ENCODE measurements at regions not wholly inside any gene's neighbourhood (a gene's known extent, or its start where the extent isn't known, plus 50 kb on each side); places are given as distances from the start of the nearest gene placed in this dataset.

- DNase-seq (no peak), ATAC-seq (no peak)
- Histone ChIP-seq H3K4me1 (no peaks in the 10 kb centered on the region), H3K4me3 (no peak overlapping the region), H3K36me3 (no peaks in the 10 kb centered on the region), H3K9me3 (peaks cover 0 to 8% (median 0%) of the 10 kb centered on the region in 12 donors), H3K27ac (no peak overlapping the region), H3K27me3 (peaks cover 0 to 7% (median 0%) of the 10 kb centered on the region in 9 donors)
- WGBS, 4 donors = 38 to 43% (median 41%) methylated on average over 4 of the region's 4 CpGs
- TF ChIP-seq POLR2A (IDR thresholded peaks at IDR 0.05) (no peak), CTCF (IDR thresholded peaks at IDR 0.05) (no peak)
- intact Hi-C loops (cut with DNase I) = no loop called here
These were observed 541.2 kb upstream of the POU3F3 start for GRCh38 chr2:104312684-104313083.

- DNase-seq (no peak), ATAC-seq (no peak)
- Histone ChIP-seq H3K9me3 (no peaks in the 10 kb centered on the region), H3K4me3 (no peak overlapping the region), H3K27ac (no peak overlapping the region), H3K27me3 (peaks cover 0 to 9% (median 4%) of the 10 kb centered on the region in 9 donors), H3K4me1 (peaks cover 0 to 4% (median 0%) of the 10 kb centered on the region in 12 donors), H3K36me3 (no peaks in the 10 kb centered on the region)
- intact Hi-C loops (cut with DNase I) = no loop called here
- 76 to 81% (median 78%) methylated on average over 6 of the region's 6 CpGs for WGBS, 4 donors
- TF ChIP-seq POLR2A (IDR thresholded peaks at IDR 0.05) = no peak
- no peak for TF ChIP-seq CTCF (IDR thresholded peaks at IDR 0.05)
These were observed 535.8 kb upstream of the POU3F3 start for GRCh38 chr2:104318001-104318665.

GRCh38 chr2:104321116-104321795 is 532.7 kb upstream of the POU3F3 start:
- Histone ChIP-seq H3K27me3 (peaks cover 0 to 21% (median 4%) of the 10 kb centered on the region in 9 donors), H3K9me3 (no peaks in the 10 kb centered on the region), H3K4me3 (no peak overlapping the region), H3K36me3 (no peaks in the 10 kb centered on the region), H3K4me1 (peaks cover 0 to 4% (median 0%) of the 10 kb centered on the region in 12 donors), H3K27ac (no peak overlapping the region)
- TF ChIP-seq POLR2A (IDR thresholded peaks at IDR 0.05) = no peak
- no peak for TF ChIP-seq CTCF (IDR thresholded peaks at IDR 0.05)
- 48 to 59% (median 54%) methylated on average over 9 of the region's 9 CpGs for WGBS, 4 donors
- ATAC-seq (no peak), DNase-seq (no peak)
- intact Hi-C loops (cut with DNase I) = no loop called here

GRCh38 chr2:104321796-104322349 is 532.0 kb upstream of the POU3F3 start:
- intact Hi-C loops (cut with DNase I) = no loop called here
- ATAC-seq = no peak

More at GRCh38 chr2:104321796-104322349, 532.0 kb upstream of the POU3F3 start:
- Histone ChIP-seq H3K36me3 (no peaks in the 10 kb centered on the region), H3K4me1 (peaks cover 0 to 4% (median 0%) of the 10 kb centered on the region in 12 donors), H3K9me3 (no peaks in the 10 kb centered on the region), H3K27ac (no peak overlapping the region), H3K27me3 (peaks cover 0 to 21% (median 4%) of the 10 kb centered on the region in 9 donors), H3K4me3 (no peak overlapping the region)
- TF ChIP-seq CTCF (IDR thresholded peaks at IDR 0.05) = no peak
- no peak for TF ChIP-seq POLR2A (IDR thresholded peaks at IDR 0.05)
- 5 to 9% (median 7%) methylated on average over 8 of the region's 8 CpGs for WGBS, 4 donors
- no peak for DNase-seq
